Activated CD4-positive, alpha-beta T cell treated with anti-CD3 and anti-CD28 coated beads, Interleukin-2, amount 50 U/mL, for 1 hour (primary cell): ENCODE measurements at regions not wholly inside any gene's neighbourhood (a gene's known extent, or its start where the extent isn't known, plus 50 kb on each side); places are given as distances from the start of the nearest gene placed in this dataset.

ENCODE experiments used
- DNase-seq: peaks from one replicate; pipeline ENCODE4 v3.0.0-alpha.2; 2020

- DNase-seq, result no peak
These were observed 738.6 kb upstream of the PIK3C3 start for GRCh38 chr18:41216341-41217003.

- DNase-seq, result no peak
These were observed 747.3 kb upstream of the PIK3C3 start for GRCh38 chr18:41207706-41208105.

- DNase-seq, result no peak
These were observed 748.6 kb upstream of the PIK3C3 start for GRCh38 chr18:41206341-41206830.

- no peak for DNase-seq
These were observed 755.8 kb upstream of the PIK3C3 start for GRCh38 chr18:41199212-41199611.

DNA sequence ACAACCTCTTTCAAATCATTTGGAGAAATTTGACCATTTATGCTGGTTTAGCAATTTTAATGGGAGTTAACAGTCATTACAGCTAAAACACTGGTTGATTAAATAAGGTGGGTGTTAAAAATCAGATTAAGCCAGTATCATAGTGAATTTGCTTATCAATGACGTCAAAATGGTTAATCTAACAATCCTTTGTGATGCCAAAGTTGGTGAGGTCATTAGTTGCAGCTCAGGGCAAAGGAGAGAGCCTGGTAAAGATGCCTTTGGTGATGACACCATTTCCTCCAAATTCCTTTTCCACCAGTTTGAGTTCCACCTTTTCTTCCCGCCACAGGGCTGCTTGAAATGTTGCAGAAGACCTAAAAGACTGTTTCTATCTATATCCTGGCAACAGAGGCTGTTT is 757.1 kb upstream of the PIK3C3 start:
- no peak for DNase-seq

DNA sequence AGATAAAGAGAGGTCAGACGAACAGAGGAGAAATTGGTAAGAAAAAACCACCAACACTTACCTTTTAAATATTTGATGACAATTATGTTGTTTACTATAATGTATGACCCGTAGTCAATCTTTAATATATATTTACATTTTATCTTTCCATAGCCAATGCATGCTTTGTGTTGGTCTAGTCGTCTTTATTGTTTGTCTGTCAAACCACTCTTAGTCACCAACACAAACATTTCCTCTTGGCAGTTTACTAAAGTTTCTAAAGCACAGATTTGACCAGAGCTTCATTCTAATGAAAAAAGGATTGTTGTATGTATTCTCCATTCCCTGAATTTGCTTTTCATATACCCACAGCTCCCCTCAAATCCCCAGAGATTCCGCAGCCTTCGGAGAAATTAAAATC is 784.7 kb upstream of the PIK3C3 start:
- DNase-seq, result no peak

DNA sequence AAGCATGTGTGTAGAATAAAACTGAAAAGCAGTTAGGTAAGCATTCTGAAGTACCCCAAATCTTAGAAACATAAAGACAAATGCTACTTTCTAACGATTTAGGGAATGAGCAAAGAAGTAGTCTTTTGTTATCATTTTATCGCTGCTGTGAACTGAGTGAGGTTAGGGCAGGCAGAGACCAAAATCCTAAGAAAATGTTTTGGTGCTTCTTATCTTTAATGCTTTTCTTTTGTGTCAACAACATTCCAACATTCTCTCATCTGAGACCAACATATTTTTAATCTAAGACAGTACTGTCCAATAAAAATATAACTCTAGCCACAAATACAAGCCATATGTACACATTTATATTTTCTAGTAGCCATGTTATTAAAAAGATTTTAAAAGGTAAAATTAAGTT is 789.4 kb upstream of the PIK3C3 start:
- no peak for DNase-seq

- DNase-seq, result no peak
These were observed 792.3 kb upstream of the PIK3C3 start for GRCh38 chr18:41162781-41163180.

DNA sequence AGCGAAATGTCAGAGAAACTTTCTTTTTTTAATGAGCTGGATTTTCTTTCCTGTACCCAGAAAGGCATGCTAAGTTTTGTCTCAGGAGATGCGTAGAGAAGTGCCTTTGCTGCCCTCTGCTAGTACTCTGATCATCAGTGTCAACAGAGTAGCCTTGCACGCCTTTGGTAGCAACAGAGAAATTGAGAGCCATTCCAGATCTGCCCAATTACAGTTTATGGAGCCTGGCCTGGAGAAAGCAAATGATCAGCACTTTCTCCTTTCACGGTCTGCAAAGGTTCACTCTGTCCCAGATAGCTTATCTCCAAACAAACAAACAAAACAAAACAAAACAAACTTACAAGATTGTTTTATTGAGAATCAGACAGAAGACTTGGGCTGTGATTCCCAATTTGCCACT is 792.8 kb upstream of the PIK3C3 start:
- no peak for DNase-seq

DNA sequence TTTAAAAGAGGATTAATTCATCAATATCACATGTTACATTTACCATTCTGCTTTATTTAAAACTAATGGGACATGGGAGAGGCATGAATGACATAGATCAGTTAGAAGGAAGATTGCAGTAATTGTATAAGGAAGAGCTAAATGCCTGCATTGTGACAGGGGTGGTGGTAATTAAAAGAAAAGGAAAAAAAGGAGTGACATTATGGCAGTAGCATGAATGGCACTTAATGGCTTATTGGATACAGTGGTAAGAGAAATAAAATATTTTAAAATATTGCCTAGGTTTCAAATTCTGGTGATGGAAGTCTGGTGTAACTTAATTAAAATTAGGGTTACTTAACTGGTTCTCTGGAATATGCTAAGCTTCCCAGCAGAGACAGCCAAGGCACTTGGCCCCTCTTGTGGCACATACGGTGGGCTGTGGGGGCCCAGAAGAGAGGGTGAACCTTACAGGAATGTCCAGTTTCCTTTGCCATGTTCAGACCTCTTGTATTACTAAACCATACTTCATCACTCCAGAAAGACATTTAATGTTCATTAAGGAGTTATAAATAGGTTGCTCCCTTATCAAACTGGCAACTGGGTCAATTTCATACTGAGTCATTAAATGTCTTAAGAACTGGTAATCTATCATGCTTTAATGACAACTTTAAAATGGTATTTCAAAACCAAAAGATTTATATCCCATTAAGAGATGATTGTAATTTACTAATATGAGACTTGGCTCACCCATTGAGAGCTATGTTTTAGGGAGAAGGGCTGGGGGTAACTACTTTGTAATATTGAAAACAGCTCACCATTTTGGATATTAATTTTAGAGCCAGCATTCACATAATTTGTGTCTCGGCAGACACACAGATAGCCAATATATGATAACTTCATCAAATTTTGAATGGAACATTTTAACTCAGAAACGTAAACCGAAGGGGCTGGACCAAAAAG is 798.9 kb upstream of the PIK3C3 start:
- DNase-seq, result no peak

GRCh38 chr18:41155025-41155424 is 800.0 kb upstream of the PIK3C3 start:
- DNase-seq, result no peak

- DNase-seq, result no peak
These were observed 801.2 kb upstream of the PIK3C3 start for GRCh38 chr18:41153871-41154270.

GRCh38 chr18:41150316-41150715 is 804.7 kb upstream of the PIK3C3 start:
- no peak for DNase-seq

GRCh38 chr18:41146301-41146700 is 808.7 kb upstream of the PIK3C3 start:
- no peak for DNase-seq

DNA sequence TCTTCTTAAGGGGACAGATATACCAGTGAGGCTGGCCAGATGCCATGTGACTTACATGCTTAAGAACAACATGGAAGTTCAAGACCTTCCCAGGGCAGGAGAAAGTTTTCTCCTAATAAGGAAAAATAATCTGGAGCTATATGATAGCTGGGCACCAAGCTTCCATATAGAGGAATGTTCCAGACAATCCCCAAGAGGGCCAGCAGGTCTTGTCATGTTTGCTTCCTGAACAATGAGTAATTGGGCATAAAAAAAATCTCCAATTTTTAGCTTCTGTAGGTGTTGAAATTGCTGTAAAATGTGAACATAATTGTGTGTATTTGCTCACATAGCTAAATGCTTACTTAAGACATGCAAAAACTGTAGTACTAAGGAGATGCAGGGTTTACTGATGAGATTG is 809.5 kb upstream of the PIK3C3 start:
- DNase-seq, result no peak

- DNase-seq, result no peak
These were observed 810.6 kb upstream of the PIK3C3 start for GRCh38 chr18:41144441-41144840.

- no peak for DNase-seq
These were observed 814.5 kb upstream of the PIK3C3 start for GRCh38 chr18:41140506-41140905.

GRCh38 chr18:41135146-41135545 is 819.9 kb upstream of the PIK3C3 start:
- DNase-seq, result no peak

DNA sequence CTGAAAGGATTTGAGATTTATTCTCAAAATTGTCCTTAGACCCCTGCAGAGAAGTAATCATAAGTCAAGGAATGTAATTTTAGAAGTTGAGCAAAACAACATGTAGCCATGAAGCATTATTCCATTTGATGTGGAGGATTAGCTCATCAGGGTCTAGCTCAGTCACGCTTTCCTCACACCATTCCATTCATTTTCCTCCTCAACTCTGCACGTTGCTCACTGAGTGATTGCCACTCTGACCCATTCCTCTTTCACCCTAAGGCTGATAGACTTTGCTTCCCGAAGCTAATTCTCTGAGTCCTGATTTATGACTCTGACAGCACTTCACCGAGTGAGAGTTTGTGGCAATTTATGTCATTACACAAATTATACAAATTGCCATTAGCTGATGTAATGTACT is 820.6 kb upstream of the PIK3C3 start:
- no peak for DNase-seq

GRCh38 chr18:41131050-41131449 is 824.0 kb upstream of the PIK3C3 start:
- no peak for DNase-seq

DNA sequence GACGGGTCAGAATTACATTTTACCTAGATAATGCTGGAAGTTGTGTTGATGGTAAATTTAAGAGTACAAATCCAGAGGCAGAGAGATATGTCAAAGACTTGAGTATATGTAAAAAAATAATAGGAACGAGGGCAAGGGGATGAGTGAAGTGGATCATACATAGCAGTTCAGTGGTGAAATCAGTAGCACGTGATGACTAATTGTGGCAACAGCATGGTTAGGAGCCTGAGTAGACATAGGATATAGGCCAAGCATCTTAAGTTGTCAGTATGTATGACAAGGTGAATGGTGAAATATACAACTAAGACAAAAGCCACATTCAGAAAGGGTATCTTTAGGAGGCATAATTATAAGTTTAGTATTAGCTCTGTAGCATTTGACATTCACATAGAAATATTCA is 826.5 kb upstream of the PIK3C3 start:
- DNase-seq, result no peak

- no peak for DNase-seq
These were observed 826.9 kb upstream of the PIK3C3 start for GRCh38 chr18:41128126-41128525.

DNA sequence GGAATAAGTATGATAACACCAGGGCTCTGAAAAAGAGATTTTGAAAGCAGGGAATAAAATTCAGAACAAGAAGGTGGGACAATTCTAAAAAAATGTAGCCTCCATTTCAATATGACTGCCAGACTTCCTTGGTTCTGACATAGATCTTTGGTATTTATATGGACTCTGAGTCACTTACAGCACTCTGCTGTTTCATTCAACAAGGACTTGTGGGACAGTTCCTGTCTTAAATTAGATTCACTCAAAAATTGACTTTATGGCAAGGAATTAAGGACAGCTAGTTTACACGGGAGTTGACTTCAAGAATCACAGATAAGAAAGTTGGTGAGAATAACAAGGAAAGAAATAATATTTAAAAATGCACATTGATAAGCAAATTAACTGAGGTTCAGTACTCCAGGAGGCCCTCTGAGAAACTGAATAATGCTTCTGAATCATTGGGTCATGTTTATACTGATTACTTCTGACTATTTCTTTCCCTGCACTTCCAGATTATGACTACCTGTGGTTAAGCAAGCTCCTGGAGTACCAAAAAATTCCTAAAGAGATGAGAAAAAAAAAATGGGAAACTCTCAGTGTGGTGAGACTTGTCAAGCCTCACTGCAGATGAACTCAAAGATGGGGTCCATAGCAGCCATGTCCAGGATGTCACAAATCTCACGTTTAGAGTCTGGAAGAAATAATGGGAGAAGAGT is 828.3 kb upstream of the PIK3C3 start:
- DNase-seq, result no peak
